Lower lobe of right lung (tissue), 2 donors: ENCODE measurements at regions not wholly inside any gene's neighbourhood (a gene's known extent, or its start where the extent isn't known, plus 50 kb on each side); places are given as distances from the start of the nearest gene placed in this dataset.
"Not testable (repeated sequence)": the region's sequence is repeated elsewhere in the genome, so short reads cannot be mapped to it uniquely, and the experiment has no call there.

Experiments used
- ATAC-seq, 2 donors: fragments of 200-7000 bp; cut with Tn5 transposase; one replicate each; pipeline ENCODE4 v1.9.1; 2020 to 2022; ENCODE audit warnings: mild to moderate bottlenecking in 2 of 2, moderate library complexity in 2 of 2
- DNase-seq: peaks from one replicate; pipeline ENCODE4 v3.0.0-alpha.2; 2020
- H3K27ac ChIP-seq: fragments of 200-600 bp; one replicate; pipeline ENCODE4 v1.8.0; 2022
- H3K27me3 ChIP-seq: fragments of 200-600 bp; one replicate; pipeline ENCODE4 v1.8.0; 2022; ENCODE audit warnings: low read depth
- H3K36me3 ChIP-seq: fragments of 200-600 bp; one replicate; pipeline ENCODE4 v1.8.0; 2022; ENCODE audit warnings: mild to moderate bottlenecking
- H3K4me1 ChIP-seq: fragments of 200-600 bp; one replicate; pipeline ENCODE4 v1.8.0; 2022
- H3K4me3 ChIP-seq: fragments of 200-600 bp; one replicate; pipeline ENCODE4 v1.8.0; 2022; ENCODE audit warnings: mild to moderate bottlenecking
- H3K9me3 ChIP-seq: fragments of 200-600 bp; one replicate; pipeline ENCODE4 v1.8.0; 2022
- intact Hi-C: fragments of 100-400 bp; cut with DNase I; formaldehyde crosslinking; loops from one replicate; pipeline ENCODE4 v1.11.0; 2022
- TF ChIP-seq, protein P1 (sequence below): fragments of 200-600 bp; IDR thresholded peaks from one replicate; pipeline ENCODE4 v1.8.0; 2022; ENCODE audit warnings: antibody characterized with exemption, mild to moderate bottlenecking
- donor health status: DM: no; HTN: yes; CAD: no; lungs with severe emphysema.

DNA sequence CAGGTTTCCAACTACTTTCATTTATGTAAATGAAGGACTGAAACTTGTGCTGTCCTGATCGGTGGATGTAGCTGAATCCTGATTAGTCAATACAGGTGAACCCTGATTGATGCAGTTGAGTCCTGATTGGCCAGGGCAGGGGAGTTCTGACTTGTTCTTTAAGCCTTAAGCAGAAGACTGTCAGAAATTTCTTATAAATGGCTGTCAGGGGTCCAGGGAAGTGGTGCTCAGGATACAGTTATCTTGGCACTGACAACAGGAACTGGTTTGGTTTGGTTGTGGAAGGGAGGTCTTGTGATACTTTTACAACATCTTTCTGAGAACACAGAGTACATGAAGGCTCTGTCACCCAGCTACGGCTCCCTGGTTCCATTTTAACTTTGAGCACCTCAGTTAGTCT, 132.1 kb downstream of the KCNJ12 start:
- TF ChIP-seq, protein P1, sequence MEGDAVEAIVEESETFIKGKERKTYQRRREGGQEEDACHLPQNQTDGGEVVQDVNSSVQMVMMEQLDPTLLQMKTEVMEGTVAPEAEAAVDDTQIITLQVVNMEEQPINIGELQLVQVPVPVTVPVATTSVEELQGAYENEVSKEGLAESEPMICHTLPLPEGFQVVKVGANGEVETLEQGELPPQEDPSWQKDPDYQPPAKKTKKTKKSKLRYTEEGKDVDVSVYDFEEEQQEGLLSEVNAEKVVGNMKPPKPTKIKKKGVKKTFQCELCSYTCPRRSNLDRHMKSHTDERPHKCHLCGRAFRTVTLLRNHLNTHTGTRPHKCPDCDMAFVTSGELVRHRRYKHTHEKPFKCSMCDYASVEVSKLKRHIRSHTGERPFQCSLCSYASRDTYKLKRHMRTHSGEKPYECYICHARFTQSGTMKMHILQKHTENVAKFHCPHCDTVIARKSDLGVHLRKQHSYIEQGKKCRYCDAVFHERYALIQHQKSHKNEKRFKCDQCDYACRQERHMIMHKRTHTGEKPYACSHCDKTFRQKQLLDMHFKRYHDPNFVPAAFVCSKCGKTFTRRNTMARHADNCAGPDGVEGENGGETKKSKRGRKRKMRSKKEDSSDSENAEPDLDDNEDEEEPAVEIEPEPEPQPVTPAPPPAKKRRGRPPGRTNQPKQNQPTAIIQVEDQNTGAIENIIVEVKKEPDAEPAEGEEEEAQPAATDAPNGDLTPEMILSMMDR, result no peak
- ATAC-seq (no peak), DNase-seq (no peak)
- Histone ChIP-seq H3K27ac (no peak overlapping the region), H3K27me3 (no peaks in the 10 kb centered on the region), H3K9me3 (no peaks in the 10 kb centered on the region), H3K36me3 (no peaks in the 10 kb centered on the region), H3K4me1 (peaks cover 13% of the 10 kb centered on the region), H3K4me3 (no peak overlapping the region)
- intact Hi-C loops, result no loop called here

DNA sequence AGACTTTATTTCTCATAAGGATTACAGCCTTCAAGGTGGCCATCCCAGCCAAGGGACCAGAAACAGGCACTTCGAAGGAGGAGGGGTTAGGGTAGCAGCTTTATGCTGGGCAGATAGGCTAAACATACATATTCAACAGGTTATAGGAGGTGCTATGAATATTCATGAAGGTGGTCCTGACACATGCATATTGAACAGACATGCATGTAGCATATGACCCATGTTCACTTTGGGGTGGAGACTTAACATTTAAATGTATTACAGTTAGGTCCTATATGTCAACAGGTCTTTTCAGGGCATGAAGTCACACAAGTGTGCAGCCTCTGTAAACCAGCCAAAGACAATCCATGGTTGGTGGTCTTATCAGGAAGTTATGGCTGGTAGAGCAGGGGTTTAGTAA, 133.2 kb downstream of the KCNJ12 start:
- H3K4me3 ChIP-seq, H3K9me3 ChIP-seq, ATAC-seq, H3K27ac ChIP-seq, DNase-seq, H3K27me3 ChIP-seq, H3K36me3 ChIP-seq, intact Hi-C loops: not testable (repeated sequence)
- peaks cover 13% of the 10 kb centered on the region for H3K4me1 ChIP-seq

DNA sequence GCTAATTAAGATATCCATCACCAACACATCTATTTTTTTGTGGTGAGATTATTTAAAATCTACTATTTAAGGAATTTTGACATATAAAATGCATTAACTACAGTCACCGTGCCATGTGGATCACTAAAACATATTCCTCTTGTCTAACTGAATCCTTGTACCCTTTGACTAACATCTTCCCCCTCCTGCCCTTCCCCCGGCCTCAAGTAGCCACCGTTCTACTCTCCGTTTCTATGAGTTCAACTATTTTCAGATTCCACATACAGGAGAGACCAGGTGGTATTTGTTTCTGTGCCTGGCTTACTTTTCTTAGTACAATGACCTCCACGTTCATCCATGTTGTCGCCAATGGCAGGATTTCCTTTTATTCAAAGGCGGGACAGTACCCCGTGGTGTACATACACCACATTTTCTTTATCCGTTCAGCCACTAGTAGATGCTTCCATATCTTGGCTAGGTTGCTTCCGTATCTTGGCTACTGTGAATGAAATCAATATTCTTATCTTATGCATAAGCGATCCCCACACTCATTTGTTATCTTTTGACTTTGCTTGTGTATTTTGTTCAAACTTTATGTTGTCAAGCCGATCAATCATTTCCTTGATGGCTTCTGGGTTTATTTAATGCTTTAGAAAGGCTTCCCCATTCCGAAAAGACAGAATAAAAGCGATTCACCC, 134.7 kb downstream of the KCNJ12 start:
- DNase-seq (no peak), ATAC-seq (peak; percentile 30 to 38)
- Histone ChIP-seq H3K4me1 (peaks cover 13% of the 10 kb centered on the region), H3K27me3 (no peaks in the 10 kb centered on the region), H3K9me3 (no peaks in the 10 kb centered on the region), H3K4me3 (peak overlapping the region; percentile 59), H3K27ac (peak overlapping the region; percentile 37), H3K36me3 (no peaks in the 10 kb centered on the region)
- TF ChIP-seq, protein P1, result no peak
- intact Hi-C loops, result no loop called here

DNA sequence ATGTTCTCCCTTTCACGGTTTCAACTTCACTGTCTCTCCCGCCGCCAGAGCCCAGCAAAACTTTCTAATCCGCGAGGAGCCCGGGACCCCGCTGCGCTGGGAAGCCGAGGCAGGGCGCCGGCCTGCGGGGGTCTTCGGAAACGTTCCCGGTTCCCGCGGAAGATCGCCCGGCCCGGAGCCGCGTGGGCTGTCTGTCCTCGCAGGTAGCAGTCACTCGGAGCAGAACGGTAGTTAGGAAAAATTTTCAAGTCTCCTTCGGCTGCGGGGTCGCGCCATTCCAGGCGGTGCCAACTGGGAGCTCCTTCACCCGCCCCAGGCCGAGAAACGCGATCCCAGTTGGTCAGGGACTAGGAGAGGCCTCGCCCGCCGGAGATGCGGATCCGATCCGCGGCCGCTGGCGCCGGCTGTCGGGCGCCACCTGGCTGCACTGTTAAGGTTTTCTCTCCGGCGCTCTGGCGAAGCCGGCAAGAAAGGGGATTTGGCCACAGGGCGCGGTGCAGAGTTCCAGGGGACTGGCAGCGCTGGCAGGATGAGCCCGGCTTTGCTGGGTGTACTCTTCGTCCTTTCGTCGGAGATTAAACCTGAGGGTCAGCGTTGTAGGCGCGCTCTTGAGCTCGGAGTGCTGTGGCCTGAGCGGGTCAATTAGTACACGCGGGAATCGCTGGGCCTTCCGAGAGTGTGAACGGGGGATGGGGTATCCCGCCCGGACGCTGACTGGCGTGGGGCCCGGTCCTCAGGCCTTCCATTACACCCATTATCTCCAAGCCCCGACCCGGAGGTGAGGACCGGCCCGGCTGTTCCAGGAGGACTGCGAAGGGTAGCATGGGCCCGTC, 135.4 kb downstream of the KCNJ12 start:
- TF ChIP-seq, protein P1, result peak; percentile 76
- H3K27me3 ChIP-seq, result no peaks in the 10 kb centered on the region
- peak; percentile 95 to 96 for ATAC-seq
- peak overlapping the region; percentile 59 for H3K4me3 ChIP-seq
- no peaks in the 10 kb centered on the region for H3K36me3 ChIP-seq
- peaks cover 13% of the 10 kb centered on the region for H3K4me1 ChIP-seq
- H3K9me3 ChIP-seq, result no peaks in the 10 kb centered on the region
- peak overlapping the region; percentile 37 for H3K27ac ChIP-seq
- intact Hi-C loops, result no loop called here
- peak; percentile 90 for DNase-seq

DNA sequence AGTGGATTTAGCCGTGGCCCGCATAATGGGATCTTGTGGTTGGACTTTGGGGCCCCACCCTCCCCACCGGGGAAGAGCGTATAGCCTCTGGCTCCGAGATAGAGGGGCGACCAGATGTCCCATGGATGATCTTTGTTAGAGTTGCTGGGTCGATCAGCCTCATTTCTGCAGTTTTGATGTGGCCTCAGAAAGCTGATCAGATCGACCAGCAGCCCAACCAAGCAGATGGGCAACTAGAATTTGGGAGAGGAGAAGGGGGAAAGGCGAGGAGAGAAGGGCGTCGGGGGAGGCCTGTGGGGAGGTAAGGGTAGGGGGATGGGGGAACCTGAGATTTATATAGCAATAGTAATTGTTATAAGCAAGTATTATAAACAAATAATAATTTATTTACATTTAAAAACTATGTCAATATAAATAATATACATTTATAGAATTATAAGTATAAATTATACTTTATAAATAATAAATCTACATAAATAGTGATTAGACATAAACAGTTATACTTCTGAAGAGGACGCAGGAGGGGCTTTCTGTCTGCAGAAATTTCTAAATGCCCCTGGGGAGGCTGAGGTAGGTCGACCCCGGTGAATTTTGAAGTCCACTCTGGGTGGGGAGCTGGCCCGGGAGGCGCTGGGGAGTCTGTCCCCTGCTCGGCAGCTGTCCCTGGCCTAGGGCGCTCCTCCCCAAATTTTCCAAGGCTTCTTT, 136.3 kb downstream of the KCNJ12 start:
- TF ChIP-seq, protein P1, result no peak
- Histone ChIP-seq H3K4me1 (peaks cover 13% of the 10 kb centered on the region), H3K36me3 (no peaks in the 10 kb centered on the region), H3K27ac (no peak overlapping the region), H3K9me3 (no peaks in the 10 kb centered on the region), H3K27me3 (no peaks in the 10 kb centered on the region), H3K4me3 (peak overlapping the region; percentile 19)
- intact Hi-C loops, result no loop called here
- DNase-seq, result no peak
- peak in 1 of 2 donors; percentile 16 for ATAC-seq
